GM20000 (cell line): ENCODE measurements at regions not wholly inside any gene's neighbourhood (a gene's known extent, or its start where the extent isn't known, plus 50 kb on each side); places are given as distances from the start of the nearest gene placed in this dataset.
A peak's percentile ranks its signal among the peaks of the same experiment; 100 is the strongest.
"Not testable (repeated sequence)": the region's sequence is repeated elsewhere in the genome, so short reads cannot be mapped to it uniquely, and the experiment has no call there.

Experiments used
- DNase-seq: peaks from one replicate; pipeline ENCODE4 v3.0.0; 2012; ENCODE audit warnings: low spot score
- CTCF ChIP-seq: IDR thresholded peaks from 2 replicates; pipeline ENCODE4 v1.5.1; 2012; ENCODE audit warnings: mild to moderate bottlenecking, control low read depth; ENCODE audit errors: extremely low read depth, missing control alignments

GRCh38 chr3:193029800-193030199 is 112.1 kb upstream of the MB21D2 start:
- DNase-seq: no peak
- no peak for TF ChIP-seq CTCF

- no peak for DNase-seq
- TF ChIP-seq CTCF: no peak
Observed at GRCh38 chr3:193030276-193030675, 112.6 kb upstream of the MB21D2 start.

- TF ChIP-seq CTCF: no peak
- no peak for DNase-seq
Observed at GRCh38 chr3:193031911-193032310, 114.3 kb upstream of the MB21D2 start.

- TF ChIP-seq CTCF: no peak
- DNase-seq: no peak
Observed at GRCh38 chr3:193033226-193033780, 115.6 kb upstream of the MB21D2 start.

- DNase-seq: not testable (repeated sequence)
Observed at GRCh38 chr3:193037828-193038227, 120.2 kb upstream of the MB21D2 start.

- TF ChIP-seq CTCF: no peak
- no peak for DNase-seq
Observed at GRCh38 chr3:193039058-193039457, 121.4 kb upstream of the MB21D2 start.

- peak; percentile 33 for TF ChIP-seq CTCF
- peak; percentile 52 for DNase-seq
Observed at GRCh38 chr3:193040836-193041672, 123.4 kb upstream of the MB21D2 start.

GRCh38 chr3:193046371-193046770 is 128.7 kb upstream of the MB21D2 start:
- no peak for TF ChIP-seq CTCF
- DNase-seq: no peak

GRCh38 chr3:193047461-193047860 is 129.8 kb upstream of the MB21D2 start:
- not testable (repeated sequence) for DNase-seq
